GM21390 (cell line): ENCODE measurements at regions not wholly inside any gene's neighbourhood (a gene's known extent, or its start where the extent isn't known, plus 50 kb on each side); places are given as distances from the start of the nearest gene placed in this dataset.

ENCODE experiments used
- ATAC-seq: cut with Tn5 transposase; IDR thresholded peaks from one replicate; pipeline ENCODE4 v1.9.1; 2021; ENCODE audit not compliant: unreplicated experiment

DNA sequence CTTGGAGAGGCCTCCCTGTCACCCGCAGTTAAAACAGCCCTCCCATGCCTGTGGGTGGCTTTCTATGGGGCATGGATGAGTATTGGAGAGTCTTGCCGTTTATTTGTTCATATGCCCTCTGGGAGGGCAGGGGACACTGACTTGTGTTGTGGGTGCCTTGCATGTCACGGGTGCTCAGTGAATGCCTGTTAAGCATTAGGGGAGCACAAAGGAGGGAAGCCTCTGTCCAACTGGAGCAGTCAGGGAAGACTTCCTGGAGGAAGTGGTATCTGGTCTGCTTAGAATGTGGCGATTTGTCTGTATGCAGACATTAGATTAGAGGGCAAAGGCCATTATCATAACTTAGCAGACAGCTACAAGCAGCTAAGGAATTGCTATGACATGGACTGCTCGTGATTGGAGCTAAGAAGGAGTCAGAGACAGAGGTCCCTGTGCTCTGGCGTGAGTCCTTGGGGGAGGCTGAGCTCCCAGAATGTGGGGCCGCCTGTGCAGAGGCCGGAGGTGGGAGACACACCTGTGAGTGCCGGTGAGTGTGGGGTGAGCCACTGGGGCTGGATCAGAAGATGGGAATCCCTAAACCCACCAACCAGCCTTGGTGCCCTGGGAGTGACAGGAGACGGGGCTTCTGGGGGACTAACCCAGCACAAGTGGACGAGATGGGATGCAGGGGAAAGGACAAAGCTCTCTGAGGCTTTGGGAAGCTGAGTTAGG is 286.1 kb downstream of the SEC14L1 start:
- no peak for ATAC-seq

DNA sequence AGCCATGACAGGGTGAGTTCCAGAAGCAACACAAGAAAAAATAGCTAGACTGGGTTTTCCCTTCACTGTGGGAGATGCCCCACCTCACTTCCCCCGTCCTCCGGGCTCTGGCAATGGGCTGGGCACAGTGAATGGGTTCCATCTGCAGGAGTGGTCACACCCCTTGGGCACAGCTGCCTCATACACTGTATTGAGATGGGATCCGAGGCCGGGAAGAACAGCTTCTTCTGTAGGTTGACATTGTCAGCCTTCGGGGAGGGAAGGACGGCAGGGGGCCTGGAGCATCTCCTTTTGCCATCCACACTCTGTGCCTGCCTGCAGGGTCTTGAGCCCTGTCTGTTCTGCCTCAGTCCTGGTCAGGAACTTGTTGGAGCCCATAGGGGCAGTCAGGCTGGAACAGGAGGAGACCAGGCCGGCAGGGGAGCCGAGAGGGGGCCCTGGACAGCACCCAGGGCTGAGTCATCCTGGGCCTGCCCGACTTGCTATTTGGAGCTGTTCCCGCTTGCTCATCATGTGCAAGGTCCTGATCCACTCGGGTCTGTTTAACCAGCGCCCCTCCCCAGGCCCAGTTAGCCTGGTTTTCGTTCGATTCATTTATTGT is 286.7 kb downstream of the SEC14L1 start:
- ATAC-seq, result no peak

DNA sequence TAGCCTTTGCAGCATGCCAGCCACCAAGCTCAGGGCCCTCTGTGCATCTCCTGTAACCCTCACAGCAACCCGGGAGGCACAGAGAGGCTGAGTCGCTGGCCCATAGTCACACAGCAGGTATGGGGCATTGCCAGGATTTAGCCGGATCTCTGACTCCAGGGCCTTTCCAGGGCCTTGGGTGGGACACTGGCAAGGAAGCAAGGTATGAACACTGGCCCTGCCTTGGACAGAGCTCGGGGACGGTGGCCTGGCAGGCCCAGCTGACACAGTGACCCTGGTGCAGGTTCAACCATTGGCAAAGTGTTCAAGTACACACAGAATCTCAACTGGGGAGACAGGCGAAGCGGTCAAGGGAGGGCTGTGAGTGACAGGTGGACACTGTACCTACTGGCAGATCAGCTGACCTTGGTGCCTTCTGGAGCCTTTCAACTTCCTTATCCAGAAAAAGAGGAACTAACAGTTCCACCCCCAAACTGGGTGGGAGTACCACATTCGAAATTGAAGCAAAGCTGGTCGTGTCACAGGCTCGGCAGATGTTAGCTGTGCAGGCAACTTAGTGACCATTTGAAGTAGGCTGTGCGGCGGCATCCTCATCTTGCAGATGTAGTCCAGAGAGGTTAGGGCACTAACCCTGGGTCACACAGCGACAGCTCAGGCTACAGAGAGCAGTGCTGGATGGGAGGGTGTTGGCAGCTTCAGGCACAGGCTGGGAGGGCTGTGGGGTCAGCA is 287.4 kb downstream of the SEC14L1 start:
- ATAC-seq, result no peak

DNA sequence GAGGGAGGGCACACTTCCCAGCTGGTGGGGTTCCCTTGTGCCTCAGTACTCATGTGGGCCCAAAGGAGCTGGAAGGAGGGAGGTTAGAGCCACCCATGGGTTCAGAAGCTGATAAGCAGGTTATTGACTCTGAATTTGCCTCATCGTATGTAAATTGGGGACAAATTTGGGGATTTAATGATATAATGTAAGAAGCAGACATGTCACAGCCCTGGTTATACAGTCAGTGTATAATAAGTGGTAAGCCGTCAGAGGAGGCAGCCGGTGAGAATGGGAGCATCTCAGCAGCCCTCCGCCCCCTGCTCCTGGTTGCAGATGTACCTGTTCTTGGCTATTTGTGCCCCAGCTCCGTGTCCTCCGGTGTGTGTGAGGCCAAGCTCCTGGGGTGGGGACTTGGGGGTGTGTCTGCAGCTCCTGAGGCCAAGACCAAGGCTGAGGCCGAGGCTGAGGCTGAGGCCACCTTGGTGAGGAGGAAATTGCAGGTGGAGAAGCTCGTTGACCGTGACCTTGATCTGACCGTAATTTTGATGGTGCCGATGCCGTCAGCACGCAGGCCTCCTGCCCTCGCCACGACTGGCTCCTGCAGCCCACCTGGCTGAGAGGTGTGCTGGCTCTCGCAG is 288.1 kb downstream of the SEC14L1 start:
- ATAC-seq, result no peak

DNA sequence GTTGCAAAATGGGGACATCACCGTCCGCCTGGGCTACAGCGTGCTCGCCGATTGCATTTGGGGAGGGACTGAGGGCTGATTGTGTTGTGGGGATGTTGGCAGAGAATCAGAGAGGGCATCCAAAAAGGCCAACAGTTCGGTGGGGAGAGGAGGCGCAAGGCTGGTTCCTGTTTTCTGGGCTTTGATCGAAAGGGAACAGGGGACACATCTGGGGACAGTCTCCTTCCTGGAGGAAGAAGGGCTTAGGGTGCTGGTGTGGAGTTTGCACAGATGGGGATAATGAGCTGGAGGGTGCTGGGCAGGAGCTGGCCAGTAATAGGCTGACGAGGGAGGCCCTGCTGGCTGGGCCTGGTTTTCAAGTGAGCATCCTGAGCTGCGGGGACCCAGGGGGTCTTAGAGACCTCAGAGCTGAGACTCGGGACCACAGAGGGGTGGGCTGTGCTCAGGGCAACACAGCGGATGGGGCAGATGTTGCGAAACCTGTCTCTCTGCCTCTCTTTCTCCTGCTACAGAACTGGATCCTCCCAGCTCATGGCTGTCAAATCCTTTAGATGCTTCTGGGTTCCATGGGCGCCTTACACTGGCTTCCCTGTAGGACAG is 288.7 kb downstream of the SEC14L1 start:
- ATAC-seq, result no peak

DNA sequence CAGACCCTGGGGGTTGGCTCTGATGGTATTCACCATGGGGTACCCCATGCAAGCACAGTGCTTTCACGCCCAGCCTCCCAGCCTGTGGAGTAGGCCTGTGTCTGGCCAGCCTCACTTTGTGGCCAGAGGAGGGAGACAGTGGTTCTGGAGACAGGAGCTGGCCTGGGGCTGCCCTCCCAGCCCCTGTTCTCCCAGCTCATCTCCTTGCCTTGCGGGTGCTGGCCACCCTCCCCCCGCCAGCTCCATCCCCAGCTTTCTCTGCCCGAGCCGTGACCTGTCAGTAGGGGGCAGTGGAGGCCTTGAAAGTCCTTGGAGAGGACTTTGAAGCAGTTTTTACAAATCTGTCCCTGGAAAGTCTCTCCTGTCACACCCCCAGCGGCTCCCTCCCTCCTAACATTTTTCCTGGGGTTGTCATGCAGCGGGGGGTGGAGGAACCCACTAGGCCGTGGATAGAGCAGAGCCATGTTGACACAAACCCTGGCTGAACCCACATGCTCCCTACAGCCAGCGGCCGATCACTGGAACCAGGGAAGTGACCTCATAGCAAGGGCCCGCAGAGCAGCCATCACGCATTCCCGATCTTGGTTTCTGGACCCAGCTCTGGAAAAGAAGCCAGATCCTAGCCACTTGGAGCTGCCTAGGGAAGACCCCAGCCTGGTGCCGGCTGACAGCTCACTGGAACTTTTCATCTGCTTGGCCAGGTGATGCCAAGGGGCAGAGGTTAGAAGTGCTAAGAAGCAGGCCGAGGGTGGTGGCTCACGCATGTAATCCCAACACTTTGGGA is 289.4 kb downstream of the SEC14L1 start:
- ATAC-seq, result no peak

DNA sequence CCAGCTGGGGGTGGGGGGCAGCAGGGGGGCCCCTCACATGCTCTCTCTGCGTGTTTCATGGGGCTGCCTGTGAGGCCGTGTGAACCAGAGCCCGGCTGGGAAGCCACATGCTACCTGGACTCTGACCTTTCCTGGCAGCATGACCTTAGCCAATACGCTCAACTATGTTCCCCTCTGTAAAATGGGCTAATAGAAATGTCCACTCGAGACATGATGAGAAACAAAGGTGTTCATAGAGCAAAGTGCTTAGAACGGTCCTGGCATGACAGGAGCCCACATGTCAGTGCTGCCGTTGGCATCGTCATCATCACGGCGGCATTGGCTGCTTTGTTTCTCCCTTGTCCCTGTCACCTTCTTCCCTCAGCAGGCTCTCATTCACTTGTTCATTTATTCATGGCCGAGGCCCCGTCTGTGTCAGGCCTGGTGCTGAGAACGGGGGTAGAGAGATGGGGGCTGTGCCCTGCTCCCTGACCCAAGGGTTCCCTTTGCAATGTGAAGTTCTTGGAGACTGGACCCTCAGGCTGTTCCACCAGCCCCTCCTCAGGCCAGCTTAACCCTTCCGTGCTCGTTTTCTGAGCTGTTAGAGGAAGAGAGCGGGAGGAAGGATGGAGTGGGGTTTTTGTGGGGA is 291.4 kb downstream of the SEC14L1 start:
- ATAC-seq, result no peak

DNA sequence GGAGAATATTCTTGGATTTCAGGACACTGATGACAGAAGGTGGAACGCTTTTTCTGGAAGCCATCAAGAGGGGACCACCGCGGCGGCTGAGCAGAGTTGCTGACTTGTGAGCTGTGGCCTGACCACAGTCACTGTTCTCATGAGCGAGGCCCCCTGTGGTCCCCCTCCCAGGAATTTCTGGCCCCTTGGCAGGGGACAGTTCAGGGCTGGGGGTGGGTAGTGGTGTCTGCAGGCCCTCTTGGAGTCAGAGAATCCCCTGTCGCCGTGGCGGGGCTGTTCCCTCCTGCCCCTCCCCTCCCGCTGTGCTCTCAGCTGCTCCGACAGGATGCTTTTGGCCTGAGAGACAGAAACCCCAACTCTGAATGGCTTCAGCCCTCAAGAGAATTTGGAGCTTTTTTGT is 292.0 kb downstream of the SEC14L1 start:
- no peak for ATAC-seq

DNA sequence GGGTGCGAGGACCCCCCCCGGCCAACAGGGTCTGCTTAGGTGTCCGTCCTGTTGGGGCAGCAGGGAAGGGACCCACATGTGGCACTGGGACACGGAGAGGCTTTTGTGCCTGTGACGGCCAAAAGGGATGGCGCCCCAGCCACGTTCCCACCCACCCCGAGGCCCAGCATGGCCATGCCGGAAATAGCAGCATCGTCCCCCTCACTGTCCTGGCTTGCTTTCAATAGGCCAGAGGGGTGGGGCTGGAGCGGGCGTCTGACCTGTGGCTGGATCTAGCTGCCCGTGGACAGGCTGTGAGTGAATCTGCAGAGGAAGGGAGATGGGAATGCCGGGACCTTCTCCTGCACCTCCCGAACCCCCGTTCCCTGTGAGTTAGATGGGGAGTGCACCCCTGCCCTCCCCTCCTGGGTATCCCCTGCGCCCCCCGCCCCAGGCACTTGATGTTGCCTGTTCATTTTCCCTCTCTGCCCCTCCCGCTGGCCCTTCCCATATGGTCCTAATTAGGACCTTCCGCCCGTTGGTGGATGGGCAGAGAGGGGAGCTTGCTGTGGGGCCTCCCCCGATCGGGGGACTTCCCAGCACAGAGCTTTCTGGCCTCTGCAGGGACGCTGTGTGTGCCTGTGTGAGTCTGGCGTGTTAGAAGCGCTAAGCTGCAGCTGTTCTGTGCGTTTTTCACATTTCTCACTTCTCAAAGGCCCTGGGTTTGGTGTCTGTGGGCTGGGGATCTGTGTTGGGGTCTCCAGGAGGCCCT is 292.8 kb downstream of the SEC14L1 start:
- no peak for ATAC-seq

DNA sequence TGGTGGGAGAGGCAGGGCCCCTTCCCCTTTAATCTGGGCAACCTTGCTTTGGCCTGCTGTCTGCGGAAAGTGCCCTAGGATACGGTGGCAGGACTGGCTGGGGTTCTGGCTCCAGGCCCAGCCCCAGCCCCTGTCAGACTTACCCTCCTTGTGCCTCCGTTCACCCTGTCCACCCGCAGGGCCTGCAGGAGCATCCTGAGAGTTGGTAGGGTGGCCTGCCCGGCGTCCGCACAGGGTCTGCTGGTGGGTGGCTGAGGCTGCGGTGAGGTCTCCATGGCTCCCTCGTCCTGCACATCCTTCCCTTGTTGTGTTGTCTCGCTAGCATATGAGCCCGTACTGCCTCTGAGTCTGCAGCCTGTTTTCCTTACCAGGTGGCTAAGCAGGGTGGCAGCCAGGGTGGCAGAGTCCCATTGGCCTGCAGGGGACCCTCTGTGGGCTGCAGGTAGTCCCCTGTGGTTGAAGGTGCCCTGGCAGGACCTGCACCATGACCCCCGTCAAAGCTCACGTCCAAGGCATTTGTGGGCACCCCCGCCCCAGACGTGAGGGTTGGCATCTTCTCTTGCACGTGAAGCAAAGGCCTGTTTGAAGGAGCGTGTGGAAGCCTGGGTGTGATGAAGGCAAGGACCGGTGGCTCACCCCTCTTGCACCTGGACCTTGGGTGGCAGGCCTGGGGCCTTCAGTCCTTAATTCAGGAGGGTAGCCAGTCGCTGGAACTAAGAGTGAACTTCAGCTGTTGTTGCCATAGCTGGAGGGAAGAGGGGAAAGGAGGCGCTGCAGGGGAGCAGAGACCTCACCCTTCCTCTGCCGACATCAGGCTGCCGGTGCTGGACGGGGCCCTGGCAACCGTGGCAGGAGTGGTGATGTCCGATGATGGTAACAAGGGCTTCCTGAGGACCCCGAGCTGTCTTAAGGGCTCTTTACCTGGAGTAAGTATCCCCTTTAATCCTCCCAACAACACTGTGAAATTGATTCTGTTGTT is 293.7 kb downstream of the SEC14L1 start:
- no peak for ATAC-seq

DNA sequence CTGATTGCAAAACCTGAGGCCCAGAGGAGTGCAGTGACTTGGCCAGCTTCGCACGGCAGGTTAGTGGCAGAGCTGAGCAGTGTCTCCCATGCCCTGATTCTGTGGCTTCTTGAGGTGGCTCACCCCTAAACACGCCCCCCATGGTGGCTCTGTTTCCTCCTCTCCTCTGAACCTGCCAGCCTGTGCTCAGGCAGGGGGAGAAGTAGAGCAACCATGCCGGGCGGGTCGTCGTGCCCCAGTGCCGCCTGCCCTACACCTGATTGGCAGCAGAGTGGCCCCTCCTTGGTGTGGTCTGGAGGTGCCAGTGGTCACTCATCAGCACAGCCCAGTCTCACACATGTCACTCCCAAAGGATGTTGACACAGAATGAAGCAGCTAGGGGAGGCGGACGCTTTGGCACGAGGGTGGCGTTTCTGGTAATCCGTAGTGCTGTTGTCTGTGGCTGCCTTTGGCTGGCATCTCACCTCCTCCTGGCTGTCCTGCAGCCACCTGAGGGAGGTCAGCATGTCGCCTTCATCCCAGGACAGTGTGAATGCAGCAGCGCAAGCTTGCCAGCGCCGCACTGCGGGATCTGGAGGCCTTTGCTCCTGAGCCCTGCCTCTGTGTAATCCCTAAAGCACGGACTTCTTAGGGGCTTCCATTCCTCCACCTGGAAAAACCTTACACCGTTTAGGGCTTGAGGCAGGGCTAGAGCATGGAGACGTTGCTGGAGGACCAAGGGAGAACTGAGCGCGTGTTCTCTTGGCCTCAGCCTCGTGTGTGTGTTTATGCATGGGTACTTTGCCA is 294.7 kb downstream of the SEC14L1 start:
- no peak for ATAC-seq

DNA sequence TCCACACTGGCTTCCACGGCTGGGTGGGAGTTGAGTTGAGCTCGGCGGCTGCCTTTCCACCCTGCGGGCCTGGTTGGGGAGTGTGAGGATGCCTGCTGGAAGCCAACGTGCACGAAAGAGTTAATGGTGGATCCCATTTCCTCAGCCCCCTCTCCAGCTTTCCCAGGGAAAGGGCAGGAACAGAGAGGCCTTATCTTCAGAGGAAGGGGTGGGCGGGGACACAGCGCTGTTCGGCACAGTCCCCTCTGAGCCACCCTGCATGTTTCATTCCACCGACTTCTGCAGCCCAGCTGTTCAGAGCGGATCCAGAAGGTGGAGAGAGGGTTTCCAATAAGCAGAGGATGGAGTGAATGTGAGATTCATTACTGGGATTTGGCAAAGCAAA is 295.3 kb downstream of the SEC14L1 start:
- ATAC-seq, result no peak

DNA sequence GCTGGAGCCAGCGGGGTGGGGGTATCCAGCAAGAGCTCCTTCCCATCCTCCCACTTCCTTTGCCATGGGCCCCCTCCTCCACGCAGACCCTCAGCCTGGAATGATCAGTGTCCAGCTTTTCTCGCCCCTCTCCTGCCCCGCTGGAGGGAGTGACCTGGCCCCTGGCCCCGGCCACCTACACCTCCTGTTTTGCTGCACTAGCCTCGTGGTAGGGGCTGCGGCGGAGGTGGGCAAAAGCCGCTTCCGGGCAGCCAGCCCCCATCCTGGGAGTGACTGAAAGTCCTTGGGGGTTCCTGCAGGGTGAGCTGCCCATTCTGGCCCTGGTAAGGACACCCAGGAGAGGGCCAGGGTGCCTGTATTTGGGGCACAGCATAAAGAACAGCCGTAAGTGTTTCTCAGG is 295.7 kb downstream of the SEC14L1 start:
- no peak for ATAC-seq

DNA sequence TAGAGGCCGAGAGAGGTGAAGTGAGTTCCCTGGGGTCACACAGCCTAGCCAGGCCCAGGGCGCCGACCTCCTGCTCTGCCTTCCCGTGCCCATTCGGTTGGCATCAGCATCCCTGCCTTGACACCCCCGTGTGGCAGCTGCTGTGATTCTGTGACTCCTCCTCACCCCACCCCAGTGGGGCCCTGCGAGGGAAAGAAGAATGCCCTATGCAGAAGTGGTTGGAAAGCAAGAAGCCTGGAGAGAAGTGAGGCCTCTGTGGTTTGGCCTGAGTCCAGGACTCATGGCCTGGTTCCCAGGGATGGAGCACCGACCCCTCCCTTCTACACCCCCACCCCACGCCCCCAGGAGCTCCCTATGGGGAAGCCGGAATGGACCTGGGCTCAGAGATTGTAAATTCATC is 296.2 kb downstream of the SEC14L1 start:
- ATAC-seq, result no peak

DNA sequence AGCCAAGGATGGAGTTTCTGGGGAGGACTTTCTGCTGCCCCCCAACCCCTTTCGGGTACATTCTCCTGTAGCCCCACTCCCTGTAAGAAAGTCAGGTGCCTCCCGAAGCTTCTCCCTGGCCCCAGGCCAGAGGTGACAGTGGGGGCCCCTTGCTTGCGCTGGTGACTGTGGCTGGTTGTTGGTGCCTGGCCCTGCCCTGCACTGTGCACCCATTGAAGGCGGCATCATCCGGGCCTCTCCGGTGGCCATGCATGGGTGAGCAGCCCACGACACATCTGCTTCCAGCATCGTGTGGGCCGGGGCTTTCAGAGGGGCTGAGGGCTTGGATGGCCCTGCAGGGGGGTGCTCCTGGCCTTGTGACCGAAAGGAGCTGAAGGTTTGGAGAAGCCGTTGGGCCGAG is 297.0 kb downstream of the SEC14L1 start:
- ATAC-seq, result no peak

DNA sequence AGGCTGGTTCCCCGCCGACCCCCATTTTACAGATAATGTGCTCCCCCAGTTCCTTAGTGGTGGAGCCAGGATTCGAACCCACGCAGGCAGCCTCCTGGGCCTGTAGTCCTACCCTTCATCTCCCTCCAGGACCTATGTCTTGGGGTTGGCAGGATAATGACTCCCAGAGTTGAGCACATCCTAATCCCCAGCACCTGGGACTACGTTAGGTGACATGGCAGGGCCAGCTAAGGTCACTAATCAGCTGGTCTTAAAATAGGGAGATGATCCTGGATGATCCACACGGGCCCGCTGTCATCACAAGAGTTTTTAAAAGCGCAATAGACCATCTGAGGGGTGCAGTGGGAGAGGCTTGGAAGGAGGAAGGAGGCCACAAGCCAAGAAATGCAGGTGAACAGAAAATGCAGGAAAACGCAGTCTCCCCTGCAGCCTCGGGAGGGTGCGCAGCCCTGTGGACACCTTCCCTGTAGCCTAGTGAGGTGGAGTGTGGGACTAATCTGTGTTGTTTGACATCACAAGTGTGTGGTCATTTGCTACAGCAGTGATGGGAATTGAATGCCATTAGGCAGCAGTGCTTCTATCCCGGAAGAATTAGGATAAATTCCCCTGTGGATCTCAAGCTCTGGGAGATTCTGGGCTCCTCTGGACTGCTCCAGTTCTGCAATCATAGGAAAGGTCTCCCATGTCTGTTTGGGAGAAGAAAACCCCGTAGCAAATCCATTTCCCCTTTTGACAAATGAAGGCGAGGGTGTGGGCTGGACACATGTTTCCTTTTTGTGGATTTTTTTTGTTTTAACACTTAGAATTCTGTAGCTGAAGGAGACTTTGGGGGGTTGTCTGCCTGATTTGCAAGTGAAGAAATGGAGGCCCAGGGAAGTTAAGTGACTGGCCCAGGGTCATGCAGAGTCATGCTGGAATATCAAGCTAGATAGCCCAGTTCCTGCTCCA is 297.7 kb downstream of the SEC14L1 start:
- no peak for ATAC-seq
